ENCODE measurements at regions not wholly inside any gene's neighbourhood (a gene's known extent, or its start where the extent isn't known, plus 50 kb on each side); places are given as distances from the start of the nearest gene placed in this dataset.

DNA sequence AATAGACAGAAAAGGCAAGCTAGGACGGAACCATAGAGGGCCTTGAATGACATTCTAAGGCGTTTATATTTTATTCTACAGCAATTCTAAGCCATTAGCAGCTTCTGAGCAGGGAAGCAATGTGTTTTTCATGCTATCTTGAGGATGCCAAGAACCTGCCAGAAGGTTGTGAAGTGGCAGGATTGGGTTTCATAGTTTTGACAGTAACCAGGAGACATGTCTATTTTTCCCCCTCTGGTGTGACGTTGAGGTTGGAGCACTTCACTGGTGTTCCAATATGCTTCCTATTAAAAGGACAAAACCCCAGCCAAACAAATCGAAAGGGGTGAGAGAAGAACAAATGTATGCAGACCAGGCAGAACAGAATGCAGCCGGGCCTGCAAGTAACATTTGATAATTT, 148.2 kb downstream of the SPATA19 start:
- H3K4me3 ChIP-seq (ENCODE audit: low read depth, low read length): no peak overlapping the region
- ChIA-PET CTCF (no interaction called here), POLR2A (no interaction called here)
- TF ChIP-seq, protein P1, sequence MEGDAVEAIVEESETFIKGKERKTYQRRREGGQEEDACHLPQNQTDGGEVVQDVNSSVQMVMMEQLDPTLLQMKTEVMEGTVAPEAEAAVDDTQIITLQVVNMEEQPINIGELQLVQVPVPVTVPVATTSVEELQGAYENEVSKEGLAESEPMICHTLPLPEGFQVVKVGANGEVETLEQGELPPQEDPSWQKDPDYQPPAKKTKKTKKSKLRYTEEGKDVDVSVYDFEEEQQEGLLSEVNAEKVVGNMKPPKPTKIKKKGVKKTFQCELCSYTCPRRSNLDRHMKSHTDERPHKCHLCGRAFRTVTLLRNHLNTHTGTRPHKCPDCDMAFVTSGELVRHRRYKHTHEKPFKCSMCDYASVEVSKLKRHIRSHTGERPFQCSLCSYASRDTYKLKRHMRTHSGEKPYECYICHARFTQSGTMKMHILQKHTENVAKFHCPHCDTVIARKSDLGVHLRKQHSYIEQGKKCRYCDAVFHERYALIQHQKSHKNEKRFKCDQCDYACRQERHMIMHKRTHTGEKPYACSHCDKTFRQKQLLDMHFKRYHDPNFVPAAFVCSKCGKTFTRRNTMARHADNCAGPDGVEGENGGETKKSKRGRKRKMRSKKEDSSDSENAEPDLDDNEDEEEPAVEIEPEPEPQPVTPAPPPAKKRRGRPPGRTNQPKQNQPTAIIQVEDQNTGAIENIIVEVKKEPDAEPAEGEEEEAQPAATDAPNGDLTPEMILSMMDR (IDR thresholded peaks at IDR 0.05; ENCODE audit: insufficient read depth, low read length, missing control alignments): no peak
- no peak for DNase-seq (ENCODE audit: low read depth, low spot score)

DNA sequence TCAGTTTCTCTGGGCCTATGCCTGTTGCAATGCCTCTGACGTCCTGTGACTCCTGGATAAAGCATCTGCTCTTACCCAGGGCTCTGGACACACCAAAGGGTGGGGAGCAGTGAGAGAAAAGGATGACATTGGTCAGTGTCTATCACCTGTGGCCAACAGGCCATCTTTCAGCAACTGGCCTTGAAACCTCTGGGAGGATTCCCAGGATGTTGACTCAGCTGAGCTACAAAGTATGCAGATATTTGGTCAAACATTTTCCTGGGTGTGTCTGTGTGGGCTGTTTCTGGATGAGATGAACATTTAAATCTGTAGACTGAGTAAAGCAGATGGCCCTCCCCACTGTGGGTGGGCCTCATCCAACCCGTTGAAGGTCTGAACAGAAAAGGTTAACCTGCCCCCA, 149.9 kb downstream of the SPATA19 start:
- no peak for DNase-seq (ENCODE audit: low read depth, low spot score)
- TF ChIP-seq, protein P1 (IDR thresholded peaks at IDR 0.05; ENCODE audit: insufficient read depth, low read length, missing control alignments): no peak
- no peak overlapping the region for H3K4me3 ChIP-seq (ENCODE audit: low read depth, low read length)
- ChIA-PET CTCF (no interaction called here), POLR2A (no interaction called here)

DNA sequence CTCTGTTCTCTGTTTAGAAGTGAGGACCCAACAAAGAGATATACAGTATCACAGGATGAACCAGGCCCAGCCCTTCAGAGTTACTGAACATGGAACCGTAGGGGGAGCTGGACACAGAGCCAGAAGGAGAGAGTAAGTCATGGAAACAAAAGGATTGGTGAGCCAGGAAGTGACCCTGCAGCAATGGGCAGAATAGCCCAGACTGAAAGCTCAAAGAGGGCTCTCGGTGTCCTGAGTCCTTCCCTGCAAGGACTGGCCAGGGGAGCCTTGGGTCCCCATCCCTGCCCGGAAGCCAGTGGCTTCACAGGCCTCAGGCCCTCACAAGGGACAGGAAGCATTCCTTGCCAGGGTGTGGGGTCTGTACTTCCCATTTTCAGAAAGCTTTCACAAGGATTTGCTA, 150.6 kb downstream of the SPATA19 start:
- H3K4me3 ChIP-seq (ENCODE audit: low read depth, low read length): no peak overlapping the region
- ChIA-PET POLR2A (no interaction called here), CTCF (no interaction called here)
- TF ChIP-seq, protein P1 (IDR thresholded peaks at IDR 0.05; ENCODE audit: insufficient read depth, low read length, missing control alignments): no peak
- no peak for DNase-seq (ENCODE audit: low read depth, low spot score)

DNA sequence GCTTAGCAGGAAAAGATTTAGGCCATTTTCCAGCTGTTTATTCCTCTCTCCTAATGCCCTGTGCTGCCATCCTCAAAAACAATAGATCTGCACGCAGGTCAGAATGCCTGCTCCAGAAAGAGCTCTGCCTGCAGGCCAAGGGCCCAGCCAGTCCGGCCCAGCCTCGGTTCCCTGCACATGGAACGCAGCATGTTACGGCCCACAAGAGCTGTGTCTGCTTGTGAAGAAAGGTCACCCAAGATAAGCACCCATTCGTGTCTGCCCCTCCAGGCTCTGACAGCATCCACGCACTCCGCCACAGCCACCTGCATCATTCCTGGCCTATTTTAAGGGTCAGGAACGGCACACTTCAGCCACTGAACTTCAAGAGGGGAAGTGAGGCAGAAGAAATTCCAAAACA, 152.2 kb downstream of the SPATA19 start:
- ChIA-PET CTCF (no interaction called here), POLR2A (no interaction called here)
- H3K4me3 ChIP-seq (ENCODE audit: low read depth, low read length): no peak overlapping the region
- no peak for DNase-seq (ENCODE audit: low read depth, low spot score)
- TF ChIP-seq, protein P1 (IDR thresholded peaks at IDR 0.05; ENCODE audit: insufficient read depth, low read length, missing control alignments): no peak

DNA sequence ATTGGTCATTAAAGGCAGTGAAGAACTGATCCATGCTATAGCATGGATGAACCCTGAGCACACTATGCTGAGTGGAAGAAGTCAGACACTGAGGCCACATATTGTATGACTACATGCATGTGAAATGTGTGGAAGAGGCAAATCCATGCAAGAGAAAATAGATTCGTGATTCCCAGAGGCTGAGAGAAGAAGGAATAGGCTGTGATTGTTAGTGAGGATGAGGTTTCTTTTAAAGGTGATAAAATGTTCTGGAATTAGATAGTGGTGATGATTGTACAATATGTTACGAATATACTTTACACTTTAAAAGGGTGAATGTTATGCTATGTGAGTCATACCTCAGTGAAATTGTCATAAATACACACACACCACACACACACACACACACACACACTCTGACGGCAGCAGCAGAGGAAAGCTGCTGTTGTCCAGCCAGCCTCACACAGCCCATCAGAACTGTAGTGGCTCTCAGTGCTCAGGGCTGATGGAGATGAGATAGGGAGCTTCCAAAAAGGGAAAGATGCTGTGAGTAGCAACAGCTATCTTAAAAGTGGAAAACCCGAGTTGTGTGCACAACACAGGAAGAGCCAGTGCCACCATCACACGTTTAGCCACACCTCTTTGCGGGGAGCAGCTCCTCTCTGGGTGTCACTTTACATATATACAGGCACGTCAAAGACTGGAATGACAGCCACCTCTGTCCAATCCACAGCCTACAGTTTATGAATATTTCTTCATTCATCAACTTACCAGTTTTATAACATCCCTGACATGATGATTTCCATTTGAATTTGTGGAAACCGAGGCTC, 153.0 kb downstream of the SPATA19 start:
- H3K4me3 ChIP-seq (ENCODE audit: low read depth, low read length): no peak overlapping the region
- POLR2A ChIA-PET: no interaction called here
- no peak for DNase-seq (ENCODE audit: low read depth, low spot score)
- TF ChIP-seq, protein P1 (IDR thresholded peaks at IDR 0.05; ENCODE audit: insufficient read depth, low read length, missing control alignments): no peak
- CTCF ChIA-PET: no interaction called here

DNA sequence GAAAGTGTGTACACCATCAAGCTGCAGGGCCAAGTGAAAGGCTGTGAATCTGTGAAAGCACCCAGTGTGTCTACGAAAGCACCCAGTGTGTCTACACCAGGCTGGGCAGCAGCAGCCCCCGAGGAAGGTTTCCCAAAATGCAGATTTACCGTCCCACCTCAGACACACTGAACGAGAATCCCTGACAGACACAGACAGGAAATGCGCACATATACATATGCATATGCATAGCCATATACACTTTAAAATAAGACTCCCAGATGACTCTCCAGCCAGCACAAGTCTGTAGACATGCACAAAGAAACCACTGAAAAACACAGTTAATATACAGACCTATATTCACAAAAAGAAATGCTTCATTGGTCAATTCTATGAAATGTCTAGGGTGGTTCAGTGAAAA, 155.5 kb upstream of the OPCML start:
- ChIA-PET POLR2A (no interaction called here), CTCF (no interaction called here)
- H3K4me3 ChIP-seq (ENCODE audit: low read depth, low read length): no peak overlapping the region
- no peak for DNase-seq (ENCODE audit: low read depth, low spot score)
- TF ChIP-seq, protein P1 (IDR thresholded peaks at IDR 0.05; ENCODE audit: insufficient read depth, low read length, missing control alignments): no peak

Data from AG04449 (cell line).